HFFc6 (cell line): ENCODE measurements at regions not wholly inside any gene's neighbourhood (a gene's known extent, or its start where the extent isn't known, plus 50 kb on each side); places are given as distances from the start of the nearest gene placed in this dataset.
"Not testable (repeated sequence)": the region's sequence is repeated elsewhere in the genome, so short reads cannot be mapped to it uniquely, and the experiment has no call there.

Experiments
- DNase-seq: peaks from one replicate; pipeline ENCODE4 v3.0.0-alpha.2; 2018
- H3K27ac Mint-ChIP-seq: 2 replicates; pipeline ENCODE4 v1.8.0; 2020; ENCODE audit warnings: mild to moderate bottlenecking, mixed read lengths
- H3K27me3 Mint-ChIP-seq: 2 replicates; pipeline ENCODE4 v1.8.0; 2021; ENCODE audit warnings: mild to moderate bottlenecking, moderate library complexity, mixed read lengths; ENCODE audit not compliant: insufficient read depth
- H3K36me3 Mint-ChIP-seq: 2 replicates; pipeline ENCODE4 v1.8.0; 2021; ENCODE audit warnings: low read depth, mixed read lengths
- H3K4me1 Mint-ChIP-seq: 2 replicates; pipeline ENCODE4 v1.8.0; 2020; ENCODE audit warnings: low read depth, mixed read lengths
- H3K4me3 Mint-ChIP-seq: 2 replicates; pipeline ENCODE4 v1.8.0; 2020; ENCODE audit warnings: mild to moderate bottlenecking, moderate library complexity, mixed read lengths
- H3K9me3 Mint-ChIP-seq: 2 replicates; pipeline ENCODE4 v1.8.0; 2020; ENCODE audit warnings: mild to moderate bottlenecking, mixed read lengths
- TF ChIP-seq, protein P1 (sequence below): fragments of 200-600 bp; sonication (generic); IDR thresholded peaks from 2 replicates; pipeline ENCODE4 v1.5.0; 2021; ENCODE audit warnings: antibody characterized with exemption, mild to moderate bottlenecking

DNA sequence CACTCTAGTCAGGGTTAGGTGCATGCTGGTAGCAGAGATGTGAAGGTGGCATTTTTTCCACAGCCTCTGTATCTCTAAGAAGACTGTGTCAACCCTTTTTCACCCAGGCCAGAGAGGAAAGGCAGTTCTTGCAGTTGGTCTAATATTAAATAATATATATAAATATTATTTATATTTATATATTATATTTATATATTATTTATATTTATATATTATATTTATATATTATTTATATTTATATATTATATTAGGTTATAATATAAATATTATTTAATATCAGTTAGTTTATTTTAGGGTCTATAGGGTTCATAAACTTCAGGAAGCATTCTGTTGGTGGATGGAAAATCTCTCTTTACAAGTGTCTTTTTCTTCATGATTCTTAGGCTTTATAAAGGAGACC lies 218.6 kb upstream of the DMRTA1 start:
- TF ChIP-seq, protein P1, sequence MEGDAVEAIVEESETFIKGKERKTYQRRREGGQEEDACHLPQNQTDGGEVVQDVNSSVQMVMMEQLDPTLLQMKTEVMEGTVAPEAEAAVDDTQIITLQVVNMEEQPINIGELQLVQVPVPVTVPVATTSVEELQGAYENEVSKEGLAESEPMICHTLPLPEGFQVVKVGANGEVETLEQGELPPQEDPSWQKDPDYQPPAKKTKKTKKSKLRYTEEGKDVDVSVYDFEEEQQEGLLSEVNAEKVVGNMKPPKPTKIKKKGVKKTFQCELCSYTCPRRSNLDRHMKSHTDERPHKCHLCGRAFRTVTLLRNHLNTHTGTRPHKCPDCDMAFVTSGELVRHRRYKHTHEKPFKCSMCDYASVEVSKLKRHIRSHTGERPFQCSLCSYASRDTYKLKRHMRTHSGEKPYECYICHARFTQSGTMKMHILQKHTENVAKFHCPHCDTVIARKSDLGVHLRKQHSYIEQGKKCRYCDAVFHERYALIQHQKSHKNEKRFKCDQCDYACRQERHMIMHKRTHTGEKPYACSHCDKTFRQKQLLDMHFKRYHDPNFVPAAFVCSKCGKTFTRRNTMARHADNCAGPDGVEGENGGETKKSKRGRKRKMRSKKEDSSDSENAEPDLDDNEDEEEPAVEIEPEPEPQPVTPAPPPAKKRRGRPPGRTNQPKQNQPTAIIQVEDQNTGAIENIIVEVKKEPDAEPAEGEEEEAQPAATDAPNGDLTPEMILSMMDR = no peak
- Mint-ChIP-seq H3K36me3 (peaks cover 27% of the 10 kb centered on the region), H3K9me3 (peaks cover 28% of the 10 kb centered on the region), H3K4me3 (no peak overlapping the region), H3K27ac (no peak overlapping the region), H3K27me3 (peaks cover 3% of the 10 kb centered on the region; the same call in 1 of the 2 replicates), H3K4me1 (peaks cover 8% of the 10 kb centered on the region)
- DNase-seq = no peak

DNA sequence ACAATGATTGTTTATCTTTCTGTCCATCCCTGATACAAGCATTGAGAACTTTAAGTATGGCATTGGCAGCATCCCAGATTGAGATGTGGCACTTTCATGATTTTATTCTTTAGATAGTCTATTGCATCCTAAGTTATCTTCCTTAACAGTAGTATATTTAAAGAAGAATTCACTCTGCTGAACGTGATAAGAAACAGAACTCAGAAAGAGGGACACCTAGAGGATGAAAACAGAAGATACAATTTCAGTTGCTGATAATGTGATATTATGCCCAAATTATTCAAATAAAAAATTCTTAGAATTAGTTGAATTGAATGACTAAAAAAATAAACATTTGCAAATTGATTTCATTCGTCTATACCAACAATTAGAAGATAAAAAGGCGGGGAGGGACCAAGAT lies 218.1 kb upstream of the DMRTA1 start:
- Mint-ChIP-seq H3K4me1 (peaks cover 8% of the 10 kb centered on the region), H3K4me3 (no peak overlapping the region), H3K9me3 (peaks cover 28% of the 10 kb centered on the region), H3K27me3 (peaks cover 3% of the 10 kb centered on the region; the same call in 1 of the 2 replicates), H3K27ac (no peak overlapping the region), H3K36me3 (peaks cover 22% of the 10 kb centered on the region)
- peak; percentile 25 for DNase-seq
- TF ChIP-seq, protein P1 = peak; percentile 80

DNA sequence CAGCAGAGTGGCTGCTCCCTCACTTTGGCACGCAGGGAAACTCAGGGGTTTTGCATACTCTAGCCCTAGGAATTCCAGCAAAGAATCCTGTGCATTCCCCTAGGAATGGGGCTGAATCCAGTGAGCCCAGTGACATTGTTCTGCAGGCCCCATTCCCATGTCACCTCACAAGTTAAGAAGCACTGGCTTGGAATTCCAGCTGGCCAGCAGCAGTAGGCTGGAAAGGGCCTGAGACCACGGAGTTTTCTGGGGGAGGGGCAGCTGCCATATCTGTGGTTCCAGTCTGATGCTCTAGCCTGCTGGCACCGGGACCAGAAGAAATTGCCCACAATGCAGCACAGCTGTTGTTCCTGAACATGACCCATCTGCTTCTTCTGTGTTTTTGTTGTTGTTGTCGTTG lies 217.6 kb upstream of the DMRTA1 start:
- H3K9me3 Mint-ChIP-seq = peaks cover 26% of the 10 kb centered on the region
- TF ChIP-seq, protein P1 = no peak

DNA sequence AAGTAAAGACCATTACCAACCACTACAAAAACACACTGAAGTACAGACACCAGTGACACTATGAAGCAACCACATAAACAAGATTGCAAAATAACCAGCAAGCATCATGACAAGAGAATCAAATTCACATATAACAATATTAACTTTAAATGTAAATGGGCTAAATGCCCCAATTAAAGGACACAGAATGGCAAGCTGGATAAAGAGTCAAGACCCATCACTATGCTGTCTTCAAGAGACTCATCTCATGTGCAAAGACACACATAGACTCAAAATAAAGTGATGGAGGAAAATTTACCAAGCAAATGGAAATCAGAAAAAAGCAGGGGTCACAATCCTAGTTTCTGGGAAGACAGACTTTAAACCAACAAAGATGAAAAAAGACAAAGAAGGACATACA lies 215.3 kb upstream of the DMRTA1 start:
- not testable (repeated sequence) for H3K4me3 Mint-ChIP-seq, H3K4me1 Mint-ChIP-seq, H3K27ac Mint-ChIP-seq, H3K27me3 Mint-ChIP-seq, DNase-seq
- Mint-ChIP-seq H3K9me3 (peaks cover 16% of the 10 kb centered on the region), H3K36me3 (peaks cover 17% of the 10 kb centered on the region)

More for the DNA sequence above, 217.6 kb upstream of the DMRTA1 start:
- H3K4me1 Mint-ChIP-seq = peaks cover 8% of the 10 kb centered on the region
- peaks cover 22% of the 10 kb centered on the region for H3K36me3 Mint-ChIP-seq
- H3K27me3 Mint-ChIP-seq = peaks cover 3% of the 10 kb centered on the region; the same call in 1 of the 2 replicates
- H3K27ac Mint-ChIP-seq = no peak overlapping the region
- no peak overlapping the region for H3K4me3 Mint-ChIP-seq
- DNase-seq = no peak

DNA sequence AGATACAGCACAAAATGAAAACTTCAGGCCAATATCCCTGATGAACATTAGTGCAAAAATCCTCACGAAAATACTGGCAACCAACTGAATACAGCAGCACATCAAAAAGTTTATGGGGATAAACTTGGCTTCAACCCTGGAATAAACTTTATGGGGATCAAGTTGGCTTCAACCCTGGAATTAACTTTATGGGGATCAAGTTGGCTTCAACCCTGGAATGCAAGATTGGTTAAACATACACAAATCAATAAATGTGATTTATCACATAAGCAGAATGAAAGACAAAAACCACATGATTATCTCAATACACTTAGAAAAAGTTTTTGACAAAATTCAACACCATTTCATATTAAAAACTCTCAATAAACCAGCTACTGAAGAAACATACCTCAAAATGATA lies 213.7 kb upstream of the DMRTA1 start:
- Mint-ChIP-seq H3K27ac (no peak overlapping the region), H3K36me3 (peaks cover 17% of the 10 kb centered on the region), H3K9me3 (peaks cover 16% of the 10 kb centered on the region), H3K27me3 (no peaks in the 10 kb centered on the region; the same call in 1 of the 2 replicates), H3K4me1 (peaks cover 17% of the 10 kb centered on the region), H3K4me3 (no peak overlapping the region)
- no peak for DNase-seq
- TF ChIP-seq, protein P1 = no peak

DNA sequence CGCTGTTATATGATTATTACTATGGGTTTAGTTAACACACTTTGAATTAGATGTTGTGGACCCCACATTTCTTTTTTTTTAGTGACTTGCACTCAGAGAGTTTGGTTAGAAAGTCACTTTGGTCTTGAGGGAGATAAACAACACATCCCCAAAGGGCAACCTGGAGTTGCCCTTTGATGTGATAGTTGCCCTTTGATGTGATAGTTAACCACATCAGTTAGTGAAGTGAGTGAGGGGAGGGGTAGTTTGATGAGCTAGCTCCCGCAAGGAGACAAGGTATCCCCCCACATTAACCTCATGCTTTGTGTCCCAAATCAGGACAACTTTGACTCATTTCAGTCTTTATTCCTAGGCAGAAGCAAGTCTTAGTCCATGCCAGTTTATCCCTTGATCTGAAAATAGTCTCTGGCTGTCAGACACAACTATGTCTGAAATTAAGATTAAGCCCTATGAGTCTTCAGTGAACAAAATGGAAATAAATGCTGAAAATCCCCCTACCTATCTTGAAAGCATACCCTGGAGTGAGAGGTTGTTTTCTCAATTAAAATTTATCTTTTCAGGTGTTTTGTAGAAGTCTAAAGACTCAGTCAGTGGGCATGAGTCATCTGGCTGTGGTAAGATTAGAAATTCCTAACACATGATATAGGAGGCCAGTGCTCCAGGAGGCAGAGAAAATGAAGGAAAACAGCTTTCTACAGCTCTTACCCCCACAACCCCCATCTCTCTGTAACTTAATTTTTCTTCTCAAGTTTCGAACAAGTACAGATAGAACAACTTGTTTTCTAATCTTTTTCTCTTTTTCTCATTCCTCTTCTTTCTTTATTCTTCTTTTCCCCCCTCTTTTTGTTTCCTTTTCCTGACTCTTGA lies 208.9 kb upstream of the DMRTA1 start:
- Mint-ChIP-seq H3K9me3 (no peaks in the 10 kb centered on the region; the same call in 1 of the 2 replicates), H3K27ac (peak overlapping the region; percentile 62), H3K4me1 (peaks cover 39% of the 10 kb centered on the region), H3K36me3 (no peaks in the 10 kb centered on the region), H3K27me3 (peaks cover 2% of the 10 kb centered on the region; the same call in 1 of the 2 replicates), H3K4me3 (peak overlapping the region; percentile 64)
- TF ChIP-seq, protein P1 = no peak
- peak; percentile 76 for DNase-seq
